Erythroblast (primary cell): ENCODE measurements at regions not wholly inside any gene's neighbourhood (a gene's known extent, or its start where the extent isn't known, plus 50 kb on each side); places are given as distances from the start of the nearest gene placed in this dataset.

ENCODE experiments used
- GATA1 ChIP-seq: IDR thresholded peaks from 2 replicates; pipeline ENCODE4 v1.6.1; 2011; ENCODE audit warnings: low read depth, mild to moderate bottlenecking, control low read depth, low read length, moderate library complexity
- POLR2A ChIP-seq: IDR thresholded peaks from 2 replicates; pipeline ENCODE4 v1.6.1; 2011; ENCODE audit warnings: mild to moderate bottlenecking, low read length

GRCh38 chr12:126843915-126844669, 1422.9 kb upstream of the TMEM132C start:
- TF ChIP-seq POLR2A (no peak), GATA1 (no peak)
